Fibroblast of skin of right biceps (primary cell): ENCODE measurements at regions not wholly inside any gene's neighbourhood (a gene's known extent, or its start where the extent isn't known, plus 50 kb on each side); places are given as distances from the start of the nearest gene placed in this dataset.
"Not testable (repeated sequence)": the region's sequence is repeated elsewhere in the genome, so short reads cannot be mapped to it uniquely, and the experiment has no call there.

Experiments used
- DNase-seq: peaks from one replicate; pipeline ENCODE4 v3.0.0-alpha.2; 2013

- peak; percentile 13 for DNase-seq
These were observed 80.7 kb upstream of the CCDC167 start for GRCh38 chr6:37580176-37580955.

GRCh38 chr6:37579444-37580067, 79.9 kb upstream of the CCDC167 start:
- no peak for DNase-seq

- DNase-seq, result no peak
These were observed 78.4 kb upstream of the CCDC167 start for GRCh38 chr6:37578104-37578503.

GRCh38 chr6:37576336-37576737, 76.6 kb upstream of the CCDC167 start:
- DNase-seq, result peak; percentile 89

- no peak for DNase-seq
These were observed 75.5 kb upstream of the CCDC167 start for GRCh38 chr6:37575221-37575620.

GRCh38 chr6:37572334-37572733, 72.6 kb upstream of the CCDC167 start:
- no peak for DNase-seq

GRCh38 chr6:37570482-37571133, 70.9 kb upstream of the CCDC167 start:
- DNase-seq, result no peak

GRCh38 chr6:37569743-37570481, 70.2 kb upstream of the CCDC167 start:
- no peak for DNase-seq

- no peak for DNase-seq
These were observed 69.6 kb upstream of the CCDC167 start for GRCh38 chr6:37569317-37569716.

- DNase-seq, result no peak
These were observed 67.3 kb upstream of the CCDC167 start for GRCh38 chr6:37566950-37567349.

GRCh38 chr6:37566111-37566949, 66.6 kb upstream of the CCDC167 start:
- peak; percentile 32 for DNase-seq

GRCh38 chr6:37565267-37566110, 65.8 kb upstream of the CCDC167 start:
- DNase-seq, result peak; percentile 15

- not testable (repeated sequence) for DNase-seq
These were observed 63.2 kb upstream of the CCDC167 start for GRCh38 chr6:37562926-37563288.

- DNase-seq, result no peak
These were observed 61.7 kb upstream of the CCDC167 start for GRCh38 chr6:37561361-37561760.

GRCh38 chr6:37560737-37561103, 61.0 kb upstream of the CCDC167 start:
- no peak for DNase-seq

- DNase-seq, result no peak
These were observed 59.8 kb upstream of the CCDC167 start for GRCh38 chr6:37559501-37559900.

- no peak for DNase-seq
These were observed 59.4 kb upstream of the CCDC167 start for GRCh38 chr6:37559050-37559449.

- no peak for DNase-seq
These were observed 59.0 kb upstream of the CCDC167 start for GRCh38 chr6:37558646-37559045.

- DNase-seq, result no peak
These were observed 58.5 kb upstream of the CCDC167 start for GRCh38 chr6:37558168-37558567.

GRCh38 chr6:37557645-37558114, 58.0 kb upstream of the CCDC167 start:
- no peak for DNase-seq

GRCh38 chr6:37556881-37557644, 57.4 kb upstream of the CCDC167 start:
- no peak for DNase-seq
